GM20000 (cell line): ENCODE measurements at regions not wholly inside any gene's neighbourhood (a gene's known extent, or its start where the extent isn't known, plus 50 kb on each side); places are given as distances from the start of the nearest gene placed in this dataset.
A peak's percentile ranks its signal among the peaks of the same experiment; 100 is the strongest.

Source experiments
- DNase-seq: peaks from one replicate; pipeline ENCODE4 v3.0.0; 2012; ENCODE audit warnings: low spot score
- TF ChIP-seq, protein P1 (sequence below): IDR thresholded peaks from 2 replicates; pipeline ENCODE4 v1.5.1; 2012; ENCODE audit warnings: mild to moderate bottlenecking, control low read depth; ENCODE audit errors: extremely low read depth, missing control alignments

DNA sequence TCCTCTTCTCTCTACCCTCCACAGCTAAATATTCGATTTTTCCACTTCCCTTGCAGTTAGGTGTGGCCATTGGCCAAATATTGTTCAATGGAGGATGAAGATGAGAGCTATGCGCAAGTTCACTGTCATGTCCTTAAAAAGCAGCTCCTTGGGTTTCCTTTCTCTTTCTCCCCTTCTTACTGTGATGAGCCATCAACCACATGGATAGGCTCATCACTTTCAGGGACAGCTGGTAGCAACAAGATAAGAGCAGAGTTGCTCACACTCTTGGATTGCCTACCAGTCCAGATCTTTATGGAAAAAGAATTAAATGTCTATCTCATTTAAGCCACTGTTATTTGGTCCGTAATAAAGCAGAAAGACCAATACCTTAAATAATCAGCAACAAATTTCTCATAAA, 377.0 kb downstream of the DDX10 start:
- no peak for DNase-seq
- TF ChIP-seq, protein P1, sequence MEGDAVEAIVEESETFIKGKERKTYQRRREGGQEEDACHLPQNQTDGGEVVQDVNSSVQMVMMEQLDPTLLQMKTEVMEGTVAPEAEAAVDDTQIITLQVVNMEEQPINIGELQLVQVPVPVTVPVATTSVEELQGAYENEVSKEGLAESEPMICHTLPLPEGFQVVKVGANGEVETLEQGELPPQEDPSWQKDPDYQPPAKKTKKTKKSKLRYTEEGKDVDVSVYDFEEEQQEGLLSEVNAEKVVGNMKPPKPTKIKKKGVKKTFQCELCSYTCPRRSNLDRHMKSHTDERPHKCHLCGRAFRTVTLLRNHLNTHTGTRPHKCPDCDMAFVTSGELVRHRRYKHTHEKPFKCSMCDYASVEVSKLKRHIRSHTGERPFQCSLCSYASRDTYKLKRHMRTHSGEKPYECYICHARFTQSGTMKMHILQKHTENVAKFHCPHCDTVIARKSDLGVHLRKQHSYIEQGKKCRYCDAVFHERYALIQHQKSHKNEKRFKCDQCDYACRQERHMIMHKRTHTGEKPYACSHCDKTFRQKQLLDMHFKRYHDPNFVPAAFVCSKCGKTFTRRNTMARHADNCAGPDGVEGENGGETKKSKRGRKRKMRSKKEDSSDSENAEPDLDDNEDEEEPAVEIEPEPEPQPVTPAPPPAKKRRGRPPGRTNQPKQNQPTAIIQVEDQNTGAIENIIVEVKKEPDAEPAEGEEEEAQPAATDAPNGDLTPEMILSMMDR: no peak

DNA sequence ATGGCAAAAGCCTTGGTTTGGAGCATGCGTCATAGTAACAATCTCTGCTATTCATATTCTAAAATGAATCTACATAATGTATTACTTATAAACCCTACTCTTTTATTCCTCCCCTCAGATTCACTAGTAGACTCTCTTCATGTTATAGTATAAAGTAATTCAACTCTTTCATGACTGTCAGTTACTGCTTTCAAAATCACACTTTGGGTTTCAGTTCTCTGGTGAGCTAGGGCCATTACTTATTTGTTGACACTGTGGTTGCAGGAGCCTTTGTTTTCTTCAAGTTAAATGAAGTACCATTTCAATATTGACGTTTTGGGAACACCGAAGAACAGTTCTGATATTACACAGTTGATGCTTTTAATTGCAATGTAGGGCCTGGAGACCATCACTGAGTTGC, 378.4 kb downstream of the DDX10 start:
- DNase-seq: peak; percentile 6
- TF ChIP-seq, protein P1: no peak

DNA sequence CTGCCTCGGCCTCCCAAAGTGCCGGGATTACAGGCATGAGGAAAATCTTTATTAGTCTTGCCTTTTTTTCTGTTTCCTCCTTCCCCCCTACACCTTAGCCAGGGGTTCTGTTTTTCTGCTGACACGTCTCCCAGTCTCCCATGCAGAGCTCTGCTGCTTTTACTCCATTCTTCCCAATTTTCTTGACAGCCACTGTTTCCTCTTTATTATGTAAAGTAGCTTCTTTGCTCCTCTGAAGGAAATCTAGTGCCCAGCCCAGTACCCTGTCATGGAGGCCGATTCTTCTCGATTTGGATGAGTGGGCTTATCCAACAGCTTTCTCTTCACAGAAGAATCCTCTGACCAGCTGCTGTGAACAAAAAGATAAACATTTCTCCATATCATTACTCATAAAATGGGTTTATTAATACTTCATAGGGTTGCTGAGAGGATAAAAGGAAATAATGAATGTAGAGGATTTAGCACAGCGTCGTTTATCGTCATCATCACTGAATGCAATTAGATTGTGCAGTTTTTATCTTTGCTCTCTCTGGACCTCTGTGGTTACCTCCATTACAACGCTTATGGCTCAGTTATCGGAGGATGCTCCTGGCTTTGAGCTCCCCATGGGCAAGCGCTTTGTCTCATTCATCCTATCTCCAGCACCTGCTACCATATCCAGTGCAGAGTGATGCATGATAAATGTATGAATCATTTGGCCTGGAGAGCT, 375.6 kb upstream of the C11orf87 start:
- no peak for DNase-seq
- TF ChIP-seq, protein P1: no peak

DNA sequence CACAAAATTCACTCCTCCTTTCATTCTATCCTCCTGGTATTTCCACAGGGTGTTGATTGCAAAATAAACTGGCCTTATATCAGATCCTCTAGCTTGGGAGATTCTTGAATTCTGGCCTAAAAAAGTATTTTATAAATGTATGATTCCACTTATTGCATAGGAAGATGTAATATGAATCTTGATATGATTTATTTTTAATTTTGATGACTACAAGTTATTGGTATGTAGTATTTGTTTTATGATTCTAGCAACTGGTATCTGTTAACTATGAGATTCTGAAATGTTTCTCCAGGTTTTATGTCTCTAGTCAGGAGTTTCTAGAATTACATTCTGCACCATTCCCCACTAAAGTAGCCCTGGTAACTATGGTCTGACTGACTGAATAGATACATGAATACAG, 373.9 kb upstream of the C11orf87 start:
- no peak for DNase-seq
- TF ChIP-seq, protein P1: no peak

DNA sequence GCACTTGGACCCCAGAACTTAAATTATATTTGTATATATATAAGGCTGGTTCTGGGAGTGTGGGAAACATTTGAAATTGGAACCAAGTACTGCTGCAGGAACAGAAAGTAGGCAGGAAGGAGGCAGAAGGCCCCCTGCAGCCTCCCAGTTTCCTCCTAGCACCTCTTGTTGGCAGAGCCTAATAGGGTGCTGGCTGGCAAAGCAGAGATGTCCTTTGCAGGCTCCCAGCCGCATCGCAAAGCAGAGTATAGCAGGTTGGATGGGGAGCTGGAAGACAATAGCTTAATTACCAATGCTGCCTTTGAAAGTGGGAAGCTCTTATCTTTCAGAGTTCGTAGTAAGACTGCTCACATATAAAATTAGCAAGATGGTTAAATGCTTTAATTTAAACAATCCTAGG, 370.8 kb upstream of the C11orf87 start:
- DNase-seq: no peak

DNA sequence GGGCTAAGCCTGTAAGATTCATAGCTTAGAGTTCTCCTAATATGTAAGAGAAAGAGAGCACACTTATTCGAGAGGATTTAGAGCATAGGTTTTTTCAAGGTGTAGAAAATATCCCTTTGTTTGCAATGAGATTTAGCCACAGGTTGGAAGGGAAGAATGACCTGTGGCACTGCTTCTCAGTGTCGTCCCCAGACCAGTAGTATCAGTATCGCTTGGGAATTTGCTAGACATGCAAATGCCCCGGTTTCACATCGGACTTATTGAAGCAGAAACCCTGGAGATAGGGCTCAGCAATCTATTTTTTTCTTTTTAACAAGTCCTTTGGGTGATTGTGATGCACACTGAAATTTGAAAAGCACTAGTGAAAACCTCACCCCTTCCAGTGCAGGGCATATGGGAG, 362.6 kb upstream of the C11orf87 start:
- no peak for DNase-seq

More for the DNA sequence above, 370.8 kb upstream of the C11orf87 start:
- TF ChIP-seq, protein P1: no peak

DNA sequence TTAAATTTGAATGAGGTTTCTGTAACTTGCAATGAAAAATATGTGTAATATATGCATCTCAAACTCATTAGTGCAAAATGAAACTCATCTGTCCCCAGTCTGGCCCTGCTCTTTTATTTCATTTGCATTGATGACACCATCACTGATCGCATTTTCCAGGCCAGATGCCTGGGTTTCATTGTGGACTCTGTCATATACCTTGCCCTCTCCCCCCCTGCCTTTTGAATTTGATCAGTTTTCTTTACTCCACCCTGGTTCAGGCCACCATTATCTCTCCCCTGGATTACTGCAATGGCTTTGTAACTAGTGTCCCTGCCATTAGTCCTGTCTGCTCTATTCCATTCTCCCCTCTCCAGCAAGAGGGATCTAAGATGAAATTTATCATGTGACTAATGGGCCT, 360.6 kb upstream of the C11orf87 start:
- TF ChIP-seq, protein P1: no peak
- DNase-seq: no peak

More for the DNA sequence above, 362.6 kb upstream of the C11orf87 start:
- TF ChIP-seq, protein P1: no peak
